Panc1 (cell line): ENCODE measurements at regions not wholly inside any gene's neighbourhood (a gene's known extent, or its start where the extent isn't known, plus 50 kb on each side); places are given as distances from the start of the nearest gene placed in this dataset.

Experiments used
- ATAC-seq: fragments of 200-7000 bp; cut with Tn5 transposase; 2 replicates; pipeline ENCODE4 v1.9.1; 2020; ENCODE audit warnings: mild to moderate bottlenecking, moderate library complexity
- BruUV-seq: library from RNA; stranded (reverse); fragments of 400-500 nt; replicated peaks from 2 replicates; lab custom pipeline; 2021; lab: Mats Ljungman, UMichigan
- CTCF ChIA-PET: fragments of 300-600 bp; sonication (Branson Sonifier 250); formaldehyde crosslinking; loops from one replicate; lab custom pipeline; 2022; ENCODE audit warnings: antibody characterized with exemption; lab: Charles Lee
- POLR2A ChIA-PET: fragments of 300-600 bp; sonication (Branson Sonifier 250); formaldehyde crosslinking; loops from one replicate; lab custom pipeline; 2022; ENCODE audit warnings: antibody characterized with exemption; lab: Charles Lee
- DNase-seq: peaks from one replicate; pipeline ENCODE4 v3.0.0-alpha.2; 2010; ENCODE audit warnings: low read depth, low spot score
- H3K27ac ChIP-seq: 2 replicates; pipeline ENCODE4 v1.5.1; 2011; ENCODE audit warnings: mild to moderate bottlenecking, low read length, inconsistent platforms
- H3K27me3 ChIP-seq: fragments of 200-500 bp; sonication (Bioruptor generic); 2 replicates; pipeline ENCODE4 v1.6.0; 2014; ENCODE audit warnings: low read length, inconsistent platforms; ENCODE audit not compliant: control insufficient read depth, insufficient read depth
- H3K36me3 ChIP-seq: fragments of 200-500 bp; sonication (Bioruptor generic); 2 replicates; pipeline ENCODE4 v1.5.1; 2014; ENCODE audit warnings: inconsistent platforms, mild to moderate bottlenecking, low read length, moderate library complexity; ENCODE audit not compliant: control insufficient read depth, insufficient read depth
- H3K4me1 ChIP-seq: 2 replicates; pipeline ENCODE4 v1.5.1; 2011; ENCODE audit warnings: inconsistent platforms, mild to moderate bottlenecking, low read length, moderate library complexity; ENCODE audit not compliant: control insufficient read depth, insufficient read depth
- H3K4me3 ChIP-seq, 2 experiments: 2 replicates each; pipeline ENCODE4 v1.5.1; 2011 to 2012; ENCODE audit warnings: low read depth in 2 of 2, low read length in 2 of 2, mild to moderate bottlenecking in 2 of 2, inconsistent platforms in 1 of 2, moderate library complexity in 1 of 2
- H3K9me3 ChIP-seq: fragments of 200-500 bp; sonication (Bioruptor generic); 2 replicates; pipeline ENCODE4 v1.5.1; 2014; ENCODE audit warnings: low read depth, mild to moderate bottlenecking, inconsistent platforms, low read length, moderate library complexity; ENCODE audit not compliant: control insufficient read depth, insufficient read depth
- POLR2AphosphoS5 ChIP-seq: IDR thresholded peaks from 2 replicates; pipeline ENCODE4 v1.6.1; 2012; ENCODE audit warnings: mild to moderate bottlenecking, low read depth, low read length, moderate library complexity
- SIN3A ChIP-seq: IDR thresholded peaks from 2 replicates; pipeline ENCODE4 v1.6.1; 2012; ENCODE audit warnings: low read depth, mild to moderate bottlenecking, low read length, moderate library complexity, borderline replicate concordance; ENCODE audit not compliant: insufficient read depth
- TCF7L2 ChIP-seq: IDR thresholded peaks from 2 replicates; pipeline ENCODE4 v1.6.1; 2011; ENCODE audit warnings: mild to moderate bottlenecking, low read depth, low read length, inconsistent platforms
- in situ Hi-C: cut with HindIII; loops from 2 replicates; pipeline ENCODE4 v1.10.0; 2016; ENCODE audit warnings: low sequenced_read_pairs, low pct_unique_long_range_greater_than_20kb
- intact Hi-C: fragments of 100-400 bp; cut with micrococcal nuclease; formaldehyde crosslinking; loops from one replicate; pipeline ENCODE4 v1.10.0; 2022; ENCODE audit not compliant: unreplicated experiment
- TF ChIP-seq, protein P1 (sequence below), 2 experiments: IDR thresholded peaks; 2 replicates each; pipeline ENCODE4 v1.6.1; 2011 to 2012; ENCODE audit warnings: low read depth in 2 of 2, control low read depth in 1 of 2, low read length in 1 of 2, mild to moderate bottlenecking in 1 of 2, moderate library complexity in 1 of 2; ENCODE audit not compliant: insufficient read depth in 1 of 2
- TF ChIP-seq, protein P2 (sequence below): fragments of 450-650 bp; IDR thresholded peaks from 2 replicates; pipeline ENCODE4 v1.5.1; 2017; ENCODE audit warnings: mild to moderate bottlenecking

GRCh38 chr10:33734393-33735155 is 400.1 kb upstream of the NRP1 start:
- in situ Hi-C loops, result no loop called here
- Histone ChIP-seq H3K4me3 (no peak overlapping the region), H3K27me3 (no peaks in the 10 kb centered on the region), H3K27ac (no peak overlapping the region), H3K36me3 (no peaks in the 10 kb centered on the region), H3K9me3 (no peaks in the 10 kb centered on the region), H3K4me1 (no peaks in the 10 kb centered on the region)
- DNase-seq (no peak), ATAC-seq (no peak)
- TF ChIP-seq, protein P1, sequence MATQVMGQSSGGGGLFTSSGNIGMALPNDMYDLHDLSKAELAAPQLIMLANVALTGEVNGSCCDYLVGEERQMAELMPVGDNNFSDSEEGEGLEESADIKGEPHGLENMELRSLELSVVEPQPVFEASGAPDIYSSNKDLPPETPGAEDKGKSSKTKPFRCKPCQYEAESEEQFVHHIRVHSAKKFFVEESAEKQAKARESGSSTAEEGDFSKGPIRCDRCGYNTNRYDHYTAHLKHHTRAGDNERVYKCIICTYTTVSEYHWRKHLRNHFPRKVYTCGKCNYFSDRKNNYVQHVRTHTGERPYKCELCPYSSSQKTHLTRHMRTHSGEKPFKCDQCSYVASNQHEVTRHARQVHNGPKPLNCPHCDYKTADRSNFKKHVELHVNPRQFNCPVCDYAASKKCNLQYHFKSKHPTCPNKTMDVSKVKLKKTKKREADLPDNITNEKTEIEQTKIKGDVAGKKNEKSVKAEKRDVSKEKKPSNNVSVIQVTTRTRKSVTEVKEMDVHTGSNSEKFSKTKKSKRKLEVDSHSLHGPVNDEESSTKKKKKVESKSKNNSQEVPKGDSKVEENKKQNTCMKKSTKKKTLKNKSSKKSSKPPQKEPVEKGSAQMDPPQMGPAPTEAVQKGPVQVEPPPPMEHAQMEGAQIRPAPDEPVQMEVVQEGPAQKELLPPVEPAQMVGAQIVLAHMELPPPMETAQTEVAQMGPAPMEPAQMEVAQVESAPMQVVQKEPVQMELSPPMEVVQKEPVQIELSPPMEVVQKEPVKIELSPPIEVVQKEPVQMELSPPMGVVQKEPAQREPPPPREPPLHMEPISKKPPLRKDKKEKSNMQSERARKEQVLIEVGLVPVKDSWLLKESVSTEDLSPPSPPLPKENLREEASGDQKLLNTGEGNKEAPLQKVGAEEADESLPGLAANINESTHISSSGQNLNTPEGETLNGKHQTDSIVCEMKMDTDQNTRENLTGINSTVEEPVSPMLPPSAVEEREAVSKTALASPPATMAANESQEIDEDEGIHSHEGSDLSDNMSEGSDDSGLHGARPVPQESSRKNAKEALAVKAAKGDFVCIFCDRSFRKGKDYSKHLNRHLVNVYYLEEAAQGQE (IDR thresholded peaks at IDR 0.05; ENCODE audit: insufficient read depth in 1 of 2, low read depth in 2 of 2, low read length in 1 of 2), result no peak
- TF ChIP-seq TCF7L2, result no peak
- TF ChIP-seq SIN3A, result no peak
- no peak for TF ChIP-seq POLR2AphosphoS5
- TF ChIP-seq, protein P2, sequence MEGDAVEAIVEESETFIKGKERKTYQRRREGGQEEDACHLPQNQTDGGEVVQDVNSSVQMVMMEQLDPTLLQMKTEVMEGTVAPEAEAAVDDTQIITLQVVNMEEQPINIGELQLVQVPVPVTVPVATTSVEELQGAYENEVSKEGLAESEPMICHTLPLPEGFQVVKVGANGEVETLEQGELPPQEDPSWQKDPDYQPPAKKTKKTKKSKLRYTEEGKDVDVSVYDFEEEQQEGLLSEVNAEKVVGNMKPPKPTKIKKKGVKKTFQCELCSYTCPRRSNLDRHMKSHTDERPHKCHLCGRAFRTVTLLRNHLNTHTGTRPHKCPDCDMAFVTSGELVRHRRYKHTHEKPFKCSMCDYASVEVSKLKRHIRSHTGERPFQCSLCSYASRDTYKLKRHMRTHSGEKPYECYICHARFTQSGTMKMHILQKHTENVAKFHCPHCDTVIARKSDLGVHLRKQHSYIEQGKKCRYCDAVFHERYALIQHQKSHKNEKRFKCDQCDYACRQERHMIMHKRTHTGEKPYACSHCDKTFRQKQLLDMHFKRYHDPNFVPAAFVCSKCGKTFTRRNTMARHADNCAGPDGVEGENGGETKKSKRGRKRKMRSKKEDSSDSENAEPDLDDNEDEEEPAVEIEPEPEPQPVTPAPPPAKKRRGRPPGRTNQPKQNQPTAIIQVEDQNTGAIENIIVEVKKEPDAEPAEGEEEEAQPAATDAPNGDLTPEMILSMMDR, result no peak
- intact Hi-C loops, result no loop called here
- no TSS peak for BruUV-seq
- POLR2A ChIA-PET, result no interaction called here
- CTCF ChIA-PET, result no interaction called here

DNA sequence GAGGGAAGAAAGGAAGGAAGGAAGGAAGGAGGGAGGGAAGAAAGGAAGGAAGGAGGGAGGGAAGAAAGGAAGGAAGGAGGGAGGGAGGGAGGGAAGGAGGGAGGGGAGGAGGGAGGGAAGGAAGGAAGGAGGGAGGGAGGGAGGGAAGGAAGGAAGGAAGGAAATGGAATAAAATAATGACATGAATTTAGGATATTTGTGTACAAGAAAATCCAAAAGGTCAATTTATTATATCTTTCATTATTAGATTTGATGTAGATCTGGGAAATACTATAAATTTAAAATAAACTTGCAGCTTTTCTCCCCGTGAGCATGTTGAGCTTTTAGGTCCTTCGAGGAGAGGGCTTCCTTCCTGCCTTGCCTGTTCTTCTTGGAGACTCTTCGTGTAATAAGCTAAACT is 398.6 kb upstream of the NRP1 start:
- Histone ChIP-seq H3K27ac (no peak overlapping the region), H3K4me1 (no peaks in the 10 kb centered on the region), H3K36me3 (no peaks in the 10 kb centered on the region), H3K4me3 (no peak overlapping the region), H3K27me3 (no peaks in the 10 kb centered on the region), H3K9me3 (no peaks in the 10 kb centered on the region)
- ChIA-PET CTCF (no interaction called here), POLR2A (no interaction called here)
- no peak for ATAC-seq
- intact Hi-C loops, result no loop called here
- no TSS peak for BruUV-seq
- in situ Hi-C loops, result no loop called here
- TF ChIP-seq POLR2AphosphoS5 (no peak), TCF7L2 (no peak), SIN3A (no peak)
- TF ChIP-seq, protein P1 (IDR thresholded peaks at IDR 0.05; ENCODE audit: insufficient read depth in 1 of 2, low read depth in 2 of 2, low read length in 1 of 2), result no peak
- TF ChIP-seq, protein P2, result no peak
- no peak for DNase-seq
